HUDEP-2 (cell line): ENCODE measurements at regions not wholly inside any gene's neighbourhood (a gene's known extent, or its start where the extent isn't known, plus 50 kb on each side); places are given as distances from the start of the nearest gene placed in this dataset.
"Not testable (repeated sequence)": the region's sequence is repeated elsewhere in the genome, so short reads cannot be mapped to it uniquely, and the experiment has no call there.

Experiments
- DNase-seq, 76 experiments: peaks; one replicate each; lab custom pipeline; 2025; ENCODE audit not compliant: unreplicated experiment in 76 of 76; lab: John Stamatoyannopoulos, UW

DNA sequence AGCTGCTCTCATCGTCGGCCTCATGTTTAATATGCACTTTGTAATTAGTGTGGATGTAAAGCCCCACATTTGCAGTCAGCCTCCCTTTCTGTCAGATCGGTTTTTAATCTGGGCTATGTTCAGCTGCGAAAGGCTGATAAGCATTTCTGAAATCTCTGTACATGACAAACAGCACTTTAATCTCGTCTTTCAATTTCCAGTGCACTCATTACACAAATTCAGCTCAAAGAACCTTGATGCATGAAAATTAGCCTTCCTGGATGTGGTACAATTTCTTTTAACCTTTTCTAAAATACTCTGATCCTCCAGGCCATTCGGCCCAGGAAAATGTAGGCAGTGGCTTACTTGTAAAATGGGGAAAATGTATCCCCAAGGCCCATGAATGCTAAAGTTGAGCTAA, 265.1 kb downstream of the RND3 start:
- DNase-seq, result peak in 2 of 76 experiments; percentile 4

DNA sequence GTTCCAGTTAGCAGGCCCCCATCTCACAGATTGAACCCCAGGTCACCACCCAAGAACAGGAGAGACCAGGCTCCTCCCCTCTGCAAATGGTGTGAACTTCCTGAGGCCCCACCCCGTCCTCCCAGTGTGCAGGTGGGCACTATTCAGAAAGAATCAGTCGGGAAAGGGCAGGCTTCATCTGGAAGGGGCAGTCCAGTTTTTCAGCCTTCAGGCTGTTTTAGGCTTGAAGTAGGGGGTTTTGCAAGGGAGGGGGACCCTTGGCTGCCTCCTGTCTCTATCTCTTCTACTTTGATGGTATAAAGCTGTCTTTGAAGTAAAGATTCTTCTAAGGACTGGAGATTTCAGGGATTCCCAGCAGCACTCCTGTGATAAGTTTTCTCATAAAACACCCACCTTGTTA, 267.6 kb downstream of the RND3 start:
- DNase-seq, result no peak

GRCh38 chr2:150215041-150215440, 272.4 kb downstream of the RND3 start:
- no peak for DNase-seq

- no peak for DNase-seq
Measured at GRCh38 chr2:150214626-150215025, 272.8 kb downstream of the RND3 start.

GRCh38 chr2:150212722-150213171, 274.7 kb downstream of the RND3 start:
- no peak for DNase-seq

DNA sequence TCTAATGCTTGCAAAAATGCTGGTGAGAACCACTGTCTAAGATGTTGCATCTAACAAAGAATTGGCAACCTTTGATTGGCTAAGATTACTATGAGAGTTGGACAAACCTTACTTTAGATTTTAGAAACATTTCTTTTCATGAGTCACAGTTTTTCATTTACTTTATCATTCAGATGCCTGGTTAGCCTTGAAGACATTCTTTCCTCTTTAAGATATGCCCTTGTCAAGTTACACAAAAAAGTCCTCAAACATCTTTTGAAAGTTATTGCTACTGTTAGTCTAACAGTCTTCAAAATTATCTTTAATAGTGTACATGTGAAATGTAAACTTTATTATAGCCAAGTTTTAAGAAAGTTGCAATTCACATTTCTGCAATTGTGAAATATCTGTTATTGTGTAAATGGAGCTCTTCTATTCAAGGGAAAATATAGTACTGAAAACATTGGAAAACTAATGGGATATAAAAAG, 276.3 kb downstream of the RND3 start:
- no peak for DNase-seq

DNA sequence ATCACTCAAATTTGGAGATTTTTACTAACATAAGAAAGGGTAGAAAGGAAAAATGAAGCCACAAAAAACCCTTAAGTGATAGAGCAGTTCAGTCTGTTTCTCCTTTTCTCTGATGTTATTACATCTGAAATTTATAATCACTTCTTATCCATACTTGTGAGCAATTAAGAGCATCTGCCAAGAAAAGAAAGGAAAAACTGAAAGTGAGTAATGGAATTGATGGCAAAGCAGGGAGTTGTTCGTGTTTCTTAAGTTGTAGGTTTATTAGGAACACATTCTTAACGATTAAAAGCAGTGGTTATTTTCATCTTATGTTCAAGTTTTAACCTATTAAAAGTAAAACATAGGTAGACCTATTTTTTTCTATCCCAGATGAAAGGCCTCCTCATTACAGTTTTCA, 277.7 kb downstream of the RND3 start:
- DNase-seq, result no peak

- DNase-seq, result no peak
Measured at GRCh38 chr2:150208689-150209088, 278.8 kb downstream of the RND3 start.

- DNase-seq, result no peak
Measured at GRCh38 chr2:150207979-150208378, 279.5 kb downstream of the RND3 start.

DNA sequence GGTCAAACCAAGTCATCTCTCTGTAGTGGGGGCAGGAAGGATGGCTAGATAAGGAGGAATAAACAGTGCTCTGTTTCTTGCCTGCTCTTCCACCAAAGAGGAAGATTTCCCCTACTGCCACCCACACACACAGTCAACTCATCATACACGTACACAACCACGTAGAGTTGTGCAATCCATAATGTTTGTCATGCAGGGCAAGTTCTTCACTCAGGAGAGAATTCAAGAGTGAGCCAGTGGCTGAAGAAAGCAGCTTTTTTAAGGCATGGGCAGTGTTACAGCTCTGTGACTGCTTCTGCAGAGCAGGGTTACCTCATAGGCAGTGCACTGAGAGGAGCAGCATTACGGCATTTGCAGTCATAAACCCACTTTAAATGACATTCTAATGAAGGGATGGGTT, 283.0 kb downstream of the RND3 start:
- DNase-seq, result no peak

DNA sequence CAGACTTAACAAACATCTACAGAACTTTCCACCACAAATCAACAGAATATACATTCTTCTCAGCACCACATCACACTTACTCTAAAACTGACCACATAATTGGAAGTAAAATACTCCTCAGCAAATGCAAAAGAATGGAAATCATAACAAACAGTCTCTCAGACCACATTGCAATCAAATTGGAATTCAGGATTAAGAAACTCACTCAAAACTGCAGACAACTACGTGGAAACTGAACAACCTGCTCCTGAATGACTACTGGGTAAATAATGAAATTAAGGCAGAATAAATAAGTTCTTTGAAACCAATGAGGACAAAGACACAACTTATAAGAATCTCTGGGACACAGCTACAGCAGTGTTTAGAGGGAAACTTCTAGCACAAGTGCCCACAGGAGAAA, 292.7 kb downstream of the RND3 start:
- not testable (repeated sequence) for DNase-seq

DNA sequence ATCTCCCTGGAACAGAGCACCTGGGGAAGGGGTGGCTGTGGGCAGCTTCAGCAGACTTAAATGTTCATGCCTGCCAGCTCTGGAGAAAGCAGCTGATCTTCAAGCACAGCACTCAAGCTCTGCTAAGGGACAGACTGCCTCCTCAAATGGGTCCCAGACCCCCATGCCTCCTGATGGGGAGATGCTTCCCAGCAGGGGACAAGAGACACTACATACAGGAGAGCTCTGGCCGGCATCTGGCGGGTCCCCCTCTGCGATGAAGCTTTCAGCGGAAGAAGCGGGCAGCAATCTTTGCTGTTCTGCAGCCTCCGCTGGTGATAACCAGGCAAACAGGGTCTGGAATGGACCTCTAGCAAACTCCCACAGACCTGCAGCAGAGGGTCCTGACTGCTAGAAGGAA, 294.8 kb downstream of the RND3 start:
- DNase-seq, result no peak

- no peak for DNase-seq
Measured at GRCh38 chr2:150191349-150191748, 296.1 kb downstream of the RND3 start.

DNA sequence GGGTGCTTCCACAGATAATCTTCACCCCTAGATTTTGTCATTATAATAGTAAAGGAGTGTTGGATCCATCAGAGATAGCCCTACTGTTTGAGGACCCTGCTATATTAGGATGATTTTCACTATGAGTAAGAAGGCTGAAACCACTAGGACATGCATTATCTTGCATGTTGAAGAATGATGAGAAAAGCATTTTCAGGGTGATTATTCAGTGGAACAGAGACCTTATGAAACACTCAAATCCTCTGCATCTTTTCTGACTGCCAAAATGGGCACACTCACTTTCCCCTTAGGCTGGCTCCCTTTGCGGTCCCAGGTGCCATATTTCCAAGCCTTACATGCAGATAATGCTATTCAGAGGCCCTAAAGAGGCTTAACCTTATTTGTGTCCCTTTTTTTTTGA, 296.9 kb downstream of the RND3 start:
- DNase-seq, result no peak

- no peak for DNase-seq
Measured at GRCh38 chr2:150188800-150189199, 298.7 kb downstream of the RND3 start.

DNA sequence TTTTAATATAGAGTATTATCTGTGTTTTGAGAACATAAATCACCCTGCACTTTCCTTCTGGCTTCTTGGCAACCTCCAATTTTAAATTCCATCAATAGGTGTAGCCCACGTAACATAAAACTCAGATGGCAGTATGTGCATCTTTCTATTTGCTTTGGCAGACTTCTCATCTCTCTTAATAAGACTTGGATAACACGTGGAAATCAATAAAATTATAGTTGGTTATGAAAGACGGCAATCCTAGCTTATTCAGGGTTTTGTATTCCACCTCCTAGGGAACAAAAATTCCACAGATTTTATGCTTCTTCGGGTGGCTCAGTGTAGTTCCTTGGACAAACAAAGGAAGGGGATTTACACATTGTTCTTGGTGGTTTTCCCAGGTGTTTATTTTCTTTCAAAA, 299.3 kb downstream of the RND3 start:
- DNase-seq, result no peak

DNA sequence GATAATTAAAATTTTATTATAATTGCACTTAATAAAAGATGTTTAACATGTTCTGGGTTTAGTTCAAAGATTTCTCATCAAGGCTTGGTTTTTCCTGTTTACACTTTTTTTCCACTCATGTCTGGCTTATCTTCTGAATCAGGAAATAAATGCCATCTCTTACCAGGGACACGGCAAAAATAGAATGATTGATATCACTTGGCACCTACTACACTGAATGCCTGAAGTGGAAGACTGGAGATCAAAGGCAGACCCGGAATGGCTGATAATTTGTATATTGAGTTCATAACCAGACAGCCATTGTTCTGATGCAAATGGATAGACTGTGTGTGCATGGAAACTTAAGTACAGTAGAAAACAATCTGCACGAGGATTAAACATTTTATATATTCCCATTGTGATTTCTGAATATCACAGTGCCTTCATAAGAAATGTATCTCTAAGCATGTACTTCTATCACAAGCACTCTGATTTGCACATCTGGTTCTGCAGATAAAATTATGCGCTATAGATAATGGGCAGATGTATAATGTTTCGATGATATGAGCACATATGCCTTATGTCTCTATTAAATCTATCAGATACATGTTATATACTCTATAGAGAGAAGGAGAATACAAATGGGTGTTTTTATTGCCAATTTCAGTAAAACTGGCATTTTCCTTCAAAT, 304.8 kb downstream of the RND3 start:
- peak in 1 of 76 experiments; percentile 6 for DNase-seq

GRCh38 chr2:150178591-150178990, 308.9 kb downstream of the RND3 start:
- no peak for DNase-seq

DNA sequence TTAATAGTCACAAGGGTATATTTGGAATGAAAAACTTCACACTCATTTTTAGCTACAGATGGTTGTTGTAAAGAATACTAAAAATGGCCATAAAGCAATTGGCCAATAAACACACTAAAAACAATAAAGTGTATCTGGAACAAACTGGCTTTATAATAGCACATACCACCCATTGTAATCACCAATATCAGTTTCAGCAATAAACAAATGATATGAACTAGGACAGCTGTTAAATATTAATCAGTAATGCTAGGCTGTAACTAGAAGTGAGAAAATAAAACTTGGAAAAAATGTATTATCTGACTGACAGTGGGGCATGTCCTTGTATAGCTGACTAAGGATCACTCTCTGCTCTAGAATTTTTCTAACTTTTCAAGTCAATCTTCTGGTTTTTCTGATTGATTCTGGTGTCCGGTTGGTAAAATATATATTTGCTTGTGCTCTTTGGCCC, 312.5 kb downstream of the RND3 start:
- DNase-seq, result no peak

DNA sequence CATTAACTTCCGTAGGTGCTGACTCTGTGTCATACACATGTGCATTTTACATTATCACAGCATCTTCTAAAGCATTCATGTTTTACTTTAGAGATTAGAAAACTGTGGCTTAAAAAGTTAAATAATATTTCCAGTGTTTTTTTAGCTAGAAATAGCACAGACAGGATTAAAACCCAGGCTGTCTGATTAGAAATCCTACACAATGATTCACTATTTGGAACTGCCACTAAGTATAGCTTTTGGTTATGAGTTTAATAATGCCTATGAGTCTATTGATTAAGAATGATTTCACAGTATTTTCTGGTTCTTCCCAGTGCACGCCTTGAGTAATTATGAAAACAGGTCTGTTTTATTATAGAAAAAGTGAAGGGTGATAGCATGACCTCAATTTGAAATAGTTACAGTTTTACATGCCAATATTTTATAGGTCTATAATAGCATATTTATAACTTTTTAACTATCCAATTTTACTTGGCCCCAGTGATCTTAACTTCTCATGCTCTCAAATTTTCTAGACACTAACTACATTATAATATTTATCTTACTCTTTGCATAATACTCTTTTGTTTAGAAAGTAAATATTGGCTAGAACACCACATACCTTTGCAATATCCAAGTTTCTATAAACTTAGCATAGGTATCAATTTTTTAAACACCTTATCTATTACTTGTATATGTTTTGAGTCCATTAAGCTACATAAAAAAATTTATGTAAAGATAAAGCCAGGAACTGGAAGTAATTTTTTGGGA, 313.2 kb downstream of the RND3 start:
- no peak for DNase-seq

- no peak for DNase-seq
Measured at GRCh38 chr2:150171065-150171548, 316.4 kb downstream of the RND3 start.

DNA sequence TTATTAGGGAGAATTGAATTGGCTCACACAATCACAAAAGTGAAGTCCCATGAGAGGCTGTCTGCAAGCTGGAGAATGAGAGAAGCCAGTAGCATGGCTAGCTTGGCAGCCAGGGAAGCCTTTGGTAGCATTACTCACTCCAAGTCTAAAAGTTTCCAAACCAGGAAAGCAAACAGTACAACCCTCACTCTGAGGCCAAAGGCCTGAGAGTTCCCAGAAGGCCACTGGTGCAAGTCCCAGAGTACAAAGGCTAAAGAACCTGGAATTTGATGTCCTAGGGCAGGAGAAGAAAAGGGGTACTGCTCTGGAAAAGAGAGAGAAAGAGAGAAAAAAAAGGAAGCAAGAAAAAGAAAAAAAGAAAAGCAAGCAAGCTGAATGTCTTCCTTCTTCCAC, 318.2 kb downstream of the RND3 start:
- DNase-seq, result no peak
